ENCODE measurements at regions not wholly inside any gene's neighbourhood (a gene's known extent, or its start where the extent isn't known, plus 50 kb on each side); places are given as distances from the start of the nearest gene placed in this dataset.
"Not testable (repeated sequence)": the region's sequence is repeated elsewhere in the genome, so short reads cannot be mapped to it uniquely, and the experiment has no call there.

DNA sequence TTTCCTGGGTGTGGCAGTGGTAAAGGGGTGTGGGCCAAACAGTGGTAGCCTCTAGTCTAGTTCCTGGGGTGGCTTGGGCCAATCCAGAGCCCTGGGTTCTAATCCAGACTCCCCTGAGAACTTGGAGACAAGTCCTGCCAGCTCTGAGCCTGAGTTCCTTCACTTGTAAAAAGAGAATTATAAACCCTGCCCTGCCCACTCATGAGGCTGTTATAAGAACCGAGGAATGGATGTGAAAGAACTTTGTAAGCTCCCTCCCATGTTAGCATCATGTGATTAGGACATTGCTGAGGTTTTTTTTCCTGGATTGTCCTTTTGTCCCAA, 131.0 kb downstream of the RRAGC start:
- Histone ChIP-seq H2AFZ (ENCODE audit: low read depth, low read length) (no peak overlapping the region), H3K36me3 (ENCODE audit: insufficient read depth, low read length) (no peaks in the 10 kb centered on the region), H3K9me3 (ENCODE audit: low read length) (no peaks in the 10 kb centered on the region), H3K27ac (ENCODE audit: low read length) (peak overlapping the region; percentile 70), H3F3A (ENCODE audit: insufficient read depth, low read length, poor library complexity, severe bottlenecking) (no peaks in the 10 kb centered on the region), H3K9me2 (ENCODE audit: insufficient read depth, low read length) (no peaks in the 10 kb centered on the region), H3K4me3 (ENCODE audit: low read length) (peak overlapping the region; percentile 42), H3K4me2 (ENCODE audit: low read length) (no peak overlapping the region), H4K20me1 (ENCODE audit: insufficient read depth) (no peaks in the 10 kb centered on the region), H3K27me3 (ENCODE audit: insufficient read depth, low read depth, low read length) (no peaks in the 10 kb centered on the region), H3K79me2 (replicated peaks; ENCODE audit: insufficient read depth, low read length) (no peaks in the 10 kb centered on the region), H3K9ac (ENCODE audit: low read length) (peak overlapping the region; percentile 42)
- TF ChIP-seq SMC3 (conservative IDR thresholded peaks at IDR 0.05; ENCODE audit: poor library complexity) (no peak), RAD21 (conservative IDR thresholded peaks at IDR 0.05) (no peak), MXI1 (conservative IDR thresholded peaks at IDR 0.05; ENCODE audit: poor library complexity, severe bottlenecking) (no peak), EZH2 (IDR thresholded peaks at IDR 0.05; ENCODE audit: borderline replicate concordance, insufficient read depth, low read length, poor library complexity, severe bottlenecking) (no peak), POLR2AphosphoS5 (IDR thresholded peaks at IDR 0.05) (no peak), EP300 (conservative IDR thresholded peaks at IDR 0.05; ENCODE audit: poor library complexity, severe bottlenecking) (no peak)
- TF ChIP-seq, protein P1, sequence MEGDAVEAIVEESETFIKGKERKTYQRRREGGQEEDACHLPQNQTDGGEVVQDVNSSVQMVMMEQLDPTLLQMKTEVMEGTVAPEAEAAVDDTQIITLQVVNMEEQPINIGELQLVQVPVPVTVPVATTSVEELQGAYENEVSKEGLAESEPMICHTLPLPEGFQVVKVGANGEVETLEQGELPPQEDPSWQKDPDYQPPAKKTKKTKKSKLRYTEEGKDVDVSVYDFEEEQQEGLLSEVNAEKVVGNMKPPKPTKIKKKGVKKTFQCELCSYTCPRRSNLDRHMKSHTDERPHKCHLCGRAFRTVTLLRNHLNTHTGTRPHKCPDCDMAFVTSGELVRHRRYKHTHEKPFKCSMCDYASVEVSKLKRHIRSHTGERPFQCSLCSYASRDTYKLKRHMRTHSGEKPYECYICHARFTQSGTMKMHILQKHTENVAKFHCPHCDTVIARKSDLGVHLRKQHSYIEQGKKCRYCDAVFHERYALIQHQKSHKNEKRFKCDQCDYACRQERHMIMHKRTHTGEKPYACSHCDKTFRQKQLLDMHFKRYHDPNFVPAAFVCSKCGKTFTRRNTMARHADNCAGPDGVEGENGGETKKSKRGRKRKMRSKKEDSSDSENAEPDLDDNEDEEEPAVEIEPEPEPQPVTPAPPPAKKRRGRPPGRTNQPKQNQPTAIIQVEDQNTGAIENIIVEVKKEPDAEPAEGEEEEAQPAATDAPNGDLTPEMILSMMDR (IDR thresholded peaks at IDR 0.05; ENCODE audit: poor library complexity, severe bottlenecking): no peak

DNA sequence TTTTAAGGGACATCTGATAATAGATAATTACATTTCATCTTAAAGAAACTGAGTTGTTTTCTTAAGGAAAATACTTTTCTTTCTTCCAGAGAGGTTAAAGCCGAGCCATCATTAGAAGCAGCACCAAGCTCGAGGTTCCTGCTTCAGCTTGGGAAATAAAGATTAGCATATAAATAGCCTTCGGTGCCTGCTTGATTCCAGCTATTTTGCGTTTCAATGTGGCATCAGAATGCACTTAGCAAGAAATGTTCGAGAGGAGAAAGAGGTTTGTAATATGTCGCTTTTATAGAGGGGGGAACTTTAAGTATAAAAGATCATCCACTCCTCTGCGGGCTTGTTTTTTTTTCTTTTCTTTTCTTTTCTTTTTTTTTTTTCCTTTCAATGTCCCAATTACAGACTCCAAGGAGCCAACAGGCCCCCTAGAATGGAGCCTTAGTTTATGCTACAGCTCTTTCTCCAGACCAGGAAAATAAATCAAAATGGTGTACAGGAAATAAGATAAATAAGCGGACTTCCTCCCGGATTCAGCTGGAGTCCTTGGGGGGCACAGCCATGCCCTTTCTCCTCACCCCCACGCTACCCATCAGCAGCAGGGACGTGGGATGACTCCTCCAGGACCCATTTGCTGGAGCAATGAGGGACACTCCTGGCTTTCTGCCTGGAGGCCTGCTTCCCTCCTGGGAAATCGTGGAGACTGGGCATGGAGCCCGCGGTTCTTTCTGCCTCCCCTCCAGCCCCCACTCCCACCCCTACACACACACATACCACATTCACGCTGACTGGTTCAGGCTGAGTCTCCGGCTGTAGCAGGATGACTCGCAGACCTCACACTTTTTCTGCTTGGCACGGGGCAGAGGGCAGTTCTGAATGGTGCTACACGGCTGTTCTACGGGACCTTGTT, 131.6 kb downstream of the RRAGC start:
- no peaks in the 10 kb centered on the region for H3F3A ChIP-seq (ENCODE audit: insufficient read depth, low read length, poor library complexity, severe bottlenecking)
- TF ChIP-seq POLR2AphosphoS5 (IDR thresholded peaks at IDR 0.05) (no peak), TAF1 (IDR thresholded peaks at IDR 0.05; ENCODE audit: low read depth) (no peak)
- TF ChIP-seq, protein P2, sequence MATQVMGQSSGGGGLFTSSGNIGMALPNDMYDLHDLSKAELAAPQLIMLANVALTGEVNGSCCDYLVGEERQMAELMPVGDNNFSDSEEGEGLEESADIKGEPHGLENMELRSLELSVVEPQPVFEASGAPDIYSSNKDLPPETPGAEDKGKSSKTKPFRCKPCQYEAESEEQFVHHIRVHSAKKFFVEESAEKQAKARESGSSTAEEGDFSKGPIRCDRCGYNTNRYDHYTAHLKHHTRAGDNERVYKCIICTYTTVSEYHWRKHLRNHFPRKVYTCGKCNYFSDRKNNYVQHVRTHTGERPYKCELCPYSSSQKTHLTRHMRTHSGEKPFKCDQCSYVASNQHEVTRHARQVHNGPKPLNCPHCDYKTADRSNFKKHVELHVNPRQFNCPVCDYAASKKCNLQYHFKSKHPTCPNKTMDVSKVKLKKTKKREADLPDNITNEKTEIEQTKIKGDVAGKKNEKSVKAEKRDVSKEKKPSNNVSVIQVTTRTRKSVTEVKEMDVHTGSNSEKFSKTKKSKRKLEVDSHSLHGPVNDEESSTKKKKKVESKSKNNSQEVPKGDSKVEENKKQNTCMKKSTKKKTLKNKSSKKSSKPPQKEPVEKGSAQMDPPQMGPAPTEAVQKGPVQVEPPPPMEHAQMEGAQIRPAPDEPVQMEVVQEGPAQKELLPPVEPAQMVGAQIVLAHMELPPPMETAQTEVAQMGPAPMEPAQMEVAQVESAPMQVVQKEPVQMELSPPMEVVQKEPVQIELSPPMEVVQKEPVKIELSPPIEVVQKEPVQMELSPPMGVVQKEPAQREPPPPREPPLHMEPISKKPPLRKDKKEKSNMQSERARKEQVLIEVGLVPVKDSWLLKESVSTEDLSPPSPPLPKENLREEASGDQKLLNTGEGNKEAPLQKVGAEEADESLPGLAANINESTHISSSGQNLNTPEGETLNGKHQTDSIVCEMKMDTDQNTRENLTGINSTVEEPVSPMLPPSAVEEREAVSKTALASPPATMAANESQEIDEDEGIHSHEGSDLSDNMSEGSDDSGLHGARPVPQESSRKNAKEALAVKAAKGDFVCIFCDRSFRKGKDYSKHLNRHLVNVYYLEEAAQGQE (IDR thresholded peaks at IDR 0.05; ENCODE audit: borderline replicate concordance): peak; percentile 72
- no peaks in the 10 kb centered on the region for H4K20me1 ChIP-seq (ENCODE audit: insufficient read depth)
- H3K36me3 ChIP-seq (ENCODE audit: insufficient read depth, low read length): no peaks in the 10 kb centered on the region
- H3K9me2 ChIP-seq (ENCODE audit: insufficient read depth, low read length): no peaks in the 10 kb centered on the region
- no peaks in the 10 kb centered on the region for H3K79me2 ChIP-seq (replicated peaks; ENCODE audit: insufficient read depth, low read length)
- peak overlapping the region; percentile 24 for H3K4me2 ChIP-seq (ENCODE audit: low read length)
- peak overlapping the region; percentile 70 for H3K27ac ChIP-seq (ENCODE audit: low read length)
- no peaks in the 10 kb centered on the region for H3K9me3 ChIP-seq (ENCODE audit: low read length)
- peak overlapping the region; percentile 7 for H2AFZ ChIP-seq (ENCODE audit: low read depth, low read length)
- no peaks in the 10 kb centered on the region for H3K27me3 ChIP-seq (ENCODE audit: insufficient read depth, low read depth, low read length)
- H3K9ac ChIP-seq (ENCODE audit: low read length): peak overlapping the region; percentile 42
- H3K4me3 ChIP-seq (ENCODE audit: low read length): peak overlapping the region; percentile 42

DNA sequence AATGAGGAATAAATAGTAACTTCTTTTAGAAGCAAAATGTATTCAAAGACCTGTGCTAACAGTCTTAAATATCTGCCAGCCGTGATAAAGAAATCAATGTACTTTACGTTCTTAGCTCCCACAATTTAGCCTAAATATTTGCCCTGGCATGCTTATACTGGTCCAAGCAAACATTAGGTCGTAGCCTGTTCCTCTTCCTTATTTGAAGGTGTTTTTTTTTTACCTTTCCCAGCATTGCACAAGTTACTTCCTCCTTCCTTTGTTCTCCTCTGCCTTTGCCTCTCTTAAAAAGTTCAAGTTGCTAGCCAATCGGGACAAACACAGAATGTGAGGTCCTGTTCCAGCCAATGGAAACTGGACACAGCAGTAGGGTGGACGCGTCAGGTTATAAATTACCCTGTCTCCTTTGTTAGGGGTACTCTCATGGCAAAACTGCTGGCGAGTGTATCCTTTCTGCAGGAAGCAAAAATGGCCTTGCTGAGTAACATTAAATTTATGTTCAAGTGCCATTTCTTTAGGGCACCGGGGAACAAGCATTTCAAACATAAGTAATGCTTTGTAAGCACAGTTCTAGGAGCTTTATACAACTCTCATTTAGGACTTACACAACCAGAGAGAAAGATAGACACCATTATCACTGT, 134.1 kb downstream of the RRAGC start:
- not testable (repeated sequence) for H3K27ac ChIP-seq (ENCODE audit: low read length); H3K9ac ChIP-seq (ENCODE audit: low read length); H3F3A ChIP-seq (ENCODE audit: insufficient read depth, low read length, poor library complexity, severe bottlenecking); H3K4me2 ChIP-seq (ENCODE audit: low read length); H3K79me2 ChIP-seq (replicated peaks; ENCODE audit: insufficient read depth, low read length); H2AFZ ChIP-seq (ENCODE audit: low read depth, low read length); H3K27me3 ChIP-seq (ENCODE audit: insufficient read depth, low read depth, low read length); H3K9me3 ChIP-seq (ENCODE audit: low read length); H3K9me2 ChIP-seq (ENCODE audit: insufficient read depth, low read length); H3K4me3 ChIP-seq (ENCODE audit: low read length); H3K36me3 ChIP-seq (ENCODE audit: insufficient read depth, low read length); H4K20me1 ChIP-seq (ENCODE audit: insufficient read depth)

Data from neural cell (in vitro differentiated cells).